ENCODE measurements at regions not wholly inside any gene's neighbourhood (a gene's known extent, or its start where the extent isn't known, plus 50 kb on each side); places are given as distances from the start of the nearest gene placed in this dataset.

GRCh38 chr4:81903212-81903611, 431.5 kb upstream of the RASGEF1B start:
- Histone ChIP-seq H3K36me3 (no peaks in the 10 kb centered on the region), H3K9me3 (no peaks in the 10 kb centered on the region), H3K4me1 (no peaks in the 10 kb centered on the region), H3K27ac (replicated peaks in 1 of 4) (no peak overlapping the region), H3K4me3 (no peak overlapping the region), H3K27me3 (no peaks in the 10 kb centered on the region)
- intact Hi-C loops (cut with DNase I), result no loop called here
- TF ChIP-seq POLR2A (IDR thresholded peaks at IDR 0.05; ENCODE audit: low read depth), result no peak
- TF ChIP-seq EP300 (IDR thresholded peaks at IDR 0.05), result no peak
- TF ChIP-seq CTCF (IDR thresholded peaks at IDR 0.05), result no peak
- TF ChIP-seq POLR2AphosphoS5 (IDR thresholded peaks at IDR 0.05), result no peak
- 71% methylated on average over 2 of the region's 2 CpGs for WGBS
- no peak for DNase-seq (ENCODE audit: extremely low spot score)

GRCh38 chr4:81898862-81899504, 427.3 kb upstream of the RASGEF1B start:
- Histone ChIP-seq H3K36me3 (no peaks in the 10 kb centered on the region), H3K27me3 (no peaks in the 10 kb centered on the region), H3K27ac (replicated peaks in 1 of 4) (no peak overlapping the region), H3K9me3 (no peaks in the 10 kb centered on the region), H3K4me1 (no peaks in the 10 kb centered on the region), H3K4me3 (no peak overlapping the region)
- TF ChIP-seq POLR2AphosphoS5 (IDR thresholded peaks at IDR 0.05) (no peak), POLR2A (IDR thresholded peaks at IDR 0.05; ENCODE audit: low read depth) (no peak), CTCF (IDR thresholded peaks at IDR 0.05) (no peak), EP300 (IDR thresholded peaks at IDR 0.05) (no peak)
- intact Hi-C loops (cut with DNase I), result no loop called here
- 78% methylated on average over 4 of the region's 4 CpGs for WGBS
- DNase-seq (ENCODE audit: extremely low spot score), result no peak

- TF ChIP-seq CTCF (IDR thresholded peaks at IDR 0.05) (no peak), POLR2A (IDR thresholded peaks at IDR 0.05; ENCODE audit: low read depth) (no peak), EP300 (IDR thresholded peaks at IDR 0.05) (no peak), POLR2AphosphoS5 (IDR thresholded peaks at IDR 0.05) (no peak)
- no peak overlapping the region for H3K4me3 ChIP-seq
These were observed 425.2 kb upstream of the RASGEF1B start for GRCh38 chr4:81896936-81897335.

GRCh38 chr4:81891005-81891996, 419.6 kb upstream of the RASGEF1B start:
- no peaks in the 10 kb centered on the region for H3K4me1 ChIP-seq
- TF ChIP-seq CTCF (IDR thresholded peaks at IDR 0.05) (no peak), POLR2A (IDR thresholded peaks at IDR 0.05; ENCODE audit: low read depth) (no peak), POLR2AphosphoS5 (IDR thresholded peaks at IDR 0.05) (no peak), EP300 (IDR thresholded peaks at IDR 0.05) (no peak)
- no peak overlapping the region for H3K27ac ChIP-seq (replicated peaks in 1 of 4)
- no peak for DNase-seq (ENCODE audit: extremely low spot score)
- H3K9me3 ChIP-seq, result peaks cover 0 to 1% (median 0%) of the 10 kb centered on the region in 4 donors
- intact Hi-C loops (cut with DNase I), result no loop called here
- H3K27me3 ChIP-seq, result no peaks in the 10 kb centered on the region
- no peak overlapping the region for H3K4me3 ChIP-seq
- WGBS, result 54% methylated on average over 7 of the region's 7 CpGs
- no peaks in the 10 kb centered on the region for H3K36me3 ChIP-seq

More at GRCh38 chr4:81896936-81897335, 425.2 kb upstream of the RASGEF1B start:
- H3K9me3 ChIP-seq, result no peaks in the 10 kb centered on the region
- no peak for DNase-seq (ENCODE audit: extremely low spot score)
- 94% methylated on average over 6 of the region's 6 CpGs for WGBS
- no peak overlapping the region for H3K27ac ChIP-seq (replicated peaks in 1 of 4)
- intact Hi-C loops (cut with DNase I), result no loop called here
- H3K4me1 ChIP-seq, result no peaks in the 10 kb centered on the region
- H3K36me3 ChIP-seq, result no peaks in the 10 kb centered on the region
- H3K27me3 ChIP-seq, result no peaks in the 10 kb centered on the region
